K562 (cell line): ENCODE measurements at regions not wholly inside any gene's neighbourhood (a gene's known extent, or its start where the extent isn't known, plus 50 kb on each side); places are given as distances from the start of the nearest gene placed in this dataset.

Experiments used
- ATAC-seq: fragments of 200-7000 bp; cut with Tn5 transposase; 3 replicates; pipeline ENCODE4 v1.9.1; 2020; ENCODE audit warnings: moderate library complexity
- BruUV-seq: library from RNA; stranded (reverse); fragments of 400-500 nt; replicated peaks from 2 replicates; lab custom pipeline; 2021; lab: Mats Ljungman, UMichigan
- CTCF ChIA-PET: fragments of 300-600 bp; formaldehyde crosslinking; extraction: SDS; loops from one replicate; lab custom pipeline; 2021; ENCODE audit warnings: low intra/inter-chr PET ratio; lab: Yijun Ruan, JAX
- POLR2A ChIA-PET: fragments of 300-600, 350-650 bp; sonication (Branson Sonifier 250); formaldehyde crosslinking; extraction: SDS; loops from one replicate; lab custom pipeline; 2021; ENCODE audit warnings: antibody characterized with exemption, inconsistent platforms; lab: Yijun Ruan, JAX
- DNase-seq, 4 experiments: peaks; one replicate each; pipeline versions ENCODE4 v3.0.0 to v3.0.0-alpha.2; 2011 to 2018; ENCODE audit warnings: low spot score in 3 of 4, mixed read lengths in 3 of 4; ENCODE audit errors: extremely low read depth in 1 of 4
- FAIRE-seq: peaks from 2 replicates; lab custom pipeline; 2011; peaks lifted over from hg19 to GRCh38; lab: Jason Lieb, UNC
- H2AFZ ChIP-seq: 2 replicates; pipeline ENCODE4 v1.6.0; 2011; ENCODE audit warnings: low read depth, low read length, control low read depth, inconsistent platforms
- H3K27ac ChIP-seq: fragments of 200-600 bp; 3 replicates; pipeline ENCODE4 v1.8.0; 2011; ENCODE audit warnings: low read depth, mild to moderate bottlenecking, control low read depth, inconsistent platforms, low read length, moderate library complexity, mixed read lengths; ENCODE audit errors: extremely low read depth
- H3K27me3 ChIP-seq, 2 experiments: fragments of 300-600 bp in 1 of 2; 2 replicates in 1 of 2; 3 replicates in 1 of 2; pipeline versions ENCODE4 v1.6.0 to v1.8.0; 2011; ENCODE audit warnings: inconsistent platforms in 2 of 2, low read length in 2 of 2, mild to moderate bottlenecking in 1 of 2, mixed read lengths in 1 of 2, moderate library complexity in 1 of 2; ENCODE audit not compliant: control insufficient read depth in 2 of 2, insufficient read depth in 2 of 2
- H3K36me3 ChIP-seq: fragments of 300-600 bp; 3 replicates; pipeline ENCODE4 v1.8.0; 2011; ENCODE audit warnings: mild to moderate bottlenecking, low read length, inconsistent platforms; ENCODE audit not compliant: control insufficient read depth, insufficient read depth
- H3K4me1 ChIP-seq, 2 experiments: fragments of 200-600 bp in 1 of 2; replicated peaks in 1 of 2; 2 replicates in 1 of 2; 3 replicates in 1 of 2; pipeline versions ENCODE4 v1.5.1 to v1.8.0; 2011; ENCODE audit warnings: inconsistent platforms in 2 of 2, low read length in 2 of 2, mild to moderate bottlenecking in 1 of 2, mixed read lengths in 1 of 2, moderate library complexity in 1 of 2; ENCODE audit not compliant: control insufficient read depth in 2 of 2, insufficient read depth in 2 of 2
- H3K4me2 ChIP-seq: 2 replicates; pipeline ENCODE4 v1.6.1; 2011; ENCODE audit warnings: low read length, control low read depth, inconsistent platforms, mixed read lengths; ENCODE audit not compliant: insufficient read depth
- H3K4me3 ChIP-seq: fragments of 200-600 bp; sonication (generic), shearing (Covaris generic); 2 replicates; pipeline ENCODE4 v1.5.1; 2016; ENCODE audit warnings: control low read depth, inconsistent platforms
- H3K79me2 ChIP-seq: fragments of 200-600 bp; 3 replicates; pipeline ENCODE4 v1.8.0; 2011; ENCODE audit warnings: low read length, inconsistent platforms; ENCODE audit not compliant: control insufficient read depth, insufficient read depth
- H3K9ac ChIP-seq, 2 experiments: 2 replicates each; pipeline versions ENCODE4 v1.6.0 to v1.6.1; 2011; ENCODE audit warnings: low read depth in 2 of 2, low read length in 2 of 2, control low read depth in 1 of 2, inconsistent platforms in 1 of 2, mild to moderate bottlenecking in 1 of 2, mixed read lengths in 1 of 2; ENCODE audit not compliant: insufficient read depth in 1 of 2
- H3K9me1 ChIP-seq: one replicate; pipeline ENCODE4 v1.6.0; 2011; ENCODE audit warnings: inconsistent platforms, mild to moderate bottlenecking, low read length, moderate library complexity; ENCODE audit not compliant: control insufficient read depth, insufficient read depth
- H3K9me3 ChIP-seq: replicated peaks from 2 replicates; pipeline ENCODE4 v1.5.1; 2011; ENCODE audit warnings: low read depth, low read length, inconsistent platforms; ENCODE audit not compliant: control insufficient read depth, insufficient read depth
- H4K20me1 ChIP-seq: replicated peaks from 2 replicates; pipeline ENCODE4 v1.6.1; 2011; ENCODE audit warnings: low read length, inconsistent platforms, mixed read lengths; ENCODE audit not compliant: control insufficient read depth, insufficient read depth
- CEBPB ChIP-seq: fragments of 450-650 bp; IDR thresholded peaks from 2 replicates; pipeline ENCODE4 v1.6.1; 2016; ENCODE audit warnings: missing genetic modification characterization, missing compliant biosample characterization
- FOSL1 ChIP-seq: fragments of 200-800 bp; sonication (Bioruptor generic); conservative IDR thresholded peaks from 2 replicates; pipeline ENCODE4 v1.6.1; 2016; ENCODE audit warnings: missing genetic modification characterization, missing compliant biosample characterization
- NCOA6 ChIP-seq: fragments of 450-650 bp; IDR thresholded peaks from 2 replicates; pipeline ENCODE4 v1.6.1; 2017; ENCODE audit warnings: mild to moderate bottlenecking
- NFIX ChIP-seq: fragments of 250-450 bp; sonication (Bioruptor Pico); IDR thresholded peaks from 2 replicates; pipeline ENCODE4 v1.4.0; 2020; ENCODE audit warnings: low read depth, mild to moderate bottlenecking, moderate library complexity
- PRMT5 ChIP-seq: sonication (generic); formaldehyde crosslinking; IDR thresholded peaks from 2 replicates; pipeline ENCODE4 v1.5.0; 2020; ENCODE audit warnings: missing genetic modification reagents
- ZNF146 ChIP-seq: IDR thresholded peaks from one replicate; pipeline ENCODE4 v1.6.1; 2018; ENCODE audit warnings: missing compliant biosample characterization; ENCODE audit not compliant: unreplicated experiment
- ZNF224 ChIP-seq: sonication (generic); formaldehyde crosslinking; IDR thresholded peaks from 2 replicates; pipeline ENCODE4 v1.8.0; 2022; ENCODE audit warnings: mild to moderate bottlenecking, missing genetic modification reagents
- ZNF274 ChIP-seq: IDR thresholded peaks from 2 replicates; pipeline ENCODE4 v1.6.1; 2011; ENCODE audit warnings: low read depth, mild to moderate bottlenecking, low read length, moderate library complexity, borderline replicate concordance
- ZNF384 ChIP-seq: IDR thresholded peaks from 2 replicates; pipeline ENCODE4 v1.6.1; 2012; ENCODE audit warnings: low read depth, low read length, improper control_type of control experiment
- ZNF589 ChIP-seq: fragments of 200-800 bp; sonication (Bioruptor generic); IDR thresholded peaks from 2 replicates; pipeline ENCODE4 v1.6.1; 2016; ENCODE audit warnings: low read depth, missing genetic modification characterization, missing compliant biosample characterization
- ZNF79 ChIP-seq: fragments of 250-450 bp; sonication (Bioruptor Pico); IDR thresholded peaks from 2 replicates; pipeline ENCODE4 v1.4.0; 2020; ENCODE audit warnings: low read depth, mild to moderate bottlenecking, moderate library complexity
- WGBS: fragments of 100-300 bp; shearing (Covaris generic); methylation state at CpG from one replicate; pipeline ENCODE4 v1.1.6; 2016; ENCODE audit warnings: low coverage, mixed read lengths; ENCODE audit not compliant: insufficient coverage; ENCODE audit errors: missing lambda C conversion rate; 5-methylcytosine and 5-hydroxymethylcytosine counted together
- in situ Hi-C: fragments of 300-500 bp; cut with MboI; formaldehyde crosslinking; loops from 4 replicates; pipeline ENCODE4 v1.15.0; 2018; ENCODE audit warnings: inconsistent platforms, mixed read lengths
- intact Hi-C: fragments of 100-400 bp; cut with micrococcal nuclease; formaldehyde crosslinking; loops from 2 replicates; pipeline ENCODE4 v1.14.2; 2022
- TF ChIP-seq, protein P1 (sequence below): fragments of 200-800 bp; sonication (Bioruptor generic); IDR thresholded peaks from 2 replicates; pipeline ENCODE4 v1.6.1; 2016; ENCODE audit warnings: missing genetic modification characterization, missing compliant biosample characterization
- TF ChIP-seq, protein P2 (sequence below): fragments of 450-650 bp; formaldehyde crosslinking; IDR thresholded peaks from 2 replicates; pipeline ENCODE4 v1.4.0; 2022; ENCODE audit warnings: mild to moderate bottlenecking, moderate library complexity

DNA sequence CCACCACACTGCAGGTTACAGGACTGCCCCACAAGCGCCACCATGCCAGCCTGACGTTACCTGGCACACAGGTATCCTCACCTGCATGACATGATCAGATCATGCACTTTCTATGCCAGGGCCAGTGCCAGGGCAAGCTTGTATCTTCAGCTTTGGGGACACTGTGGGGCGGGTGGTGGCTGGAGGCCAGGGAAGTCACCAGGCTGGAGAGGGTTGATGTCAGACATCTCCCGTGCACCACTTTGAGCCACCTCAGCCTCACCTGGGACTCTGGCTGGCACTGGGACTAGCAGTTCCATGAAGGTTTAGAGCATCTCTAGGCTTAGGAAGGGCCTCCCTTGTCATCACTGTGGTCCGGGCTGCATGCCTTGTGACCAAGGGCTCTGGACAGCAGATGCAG is 97.2 kb downstream of the WTIP start:
- no peaks in the 10 kb centered on the region for H3K36me3 ChIP-seq
- FAIRE-seq (no peak), ATAC-seq (no peak), DNase-seq (no peak)
- POLR2A ChIA-PET: no interaction called here
- CTCF ChIA-PET: no interaction called here
- H3K9ac ChIP-seq: no peak overlapping the region
- BruUV-seq: no TSS peak
- TF ChIP-seq ZNF79: no peak
- TF ChIP-seq, protein P1, sequence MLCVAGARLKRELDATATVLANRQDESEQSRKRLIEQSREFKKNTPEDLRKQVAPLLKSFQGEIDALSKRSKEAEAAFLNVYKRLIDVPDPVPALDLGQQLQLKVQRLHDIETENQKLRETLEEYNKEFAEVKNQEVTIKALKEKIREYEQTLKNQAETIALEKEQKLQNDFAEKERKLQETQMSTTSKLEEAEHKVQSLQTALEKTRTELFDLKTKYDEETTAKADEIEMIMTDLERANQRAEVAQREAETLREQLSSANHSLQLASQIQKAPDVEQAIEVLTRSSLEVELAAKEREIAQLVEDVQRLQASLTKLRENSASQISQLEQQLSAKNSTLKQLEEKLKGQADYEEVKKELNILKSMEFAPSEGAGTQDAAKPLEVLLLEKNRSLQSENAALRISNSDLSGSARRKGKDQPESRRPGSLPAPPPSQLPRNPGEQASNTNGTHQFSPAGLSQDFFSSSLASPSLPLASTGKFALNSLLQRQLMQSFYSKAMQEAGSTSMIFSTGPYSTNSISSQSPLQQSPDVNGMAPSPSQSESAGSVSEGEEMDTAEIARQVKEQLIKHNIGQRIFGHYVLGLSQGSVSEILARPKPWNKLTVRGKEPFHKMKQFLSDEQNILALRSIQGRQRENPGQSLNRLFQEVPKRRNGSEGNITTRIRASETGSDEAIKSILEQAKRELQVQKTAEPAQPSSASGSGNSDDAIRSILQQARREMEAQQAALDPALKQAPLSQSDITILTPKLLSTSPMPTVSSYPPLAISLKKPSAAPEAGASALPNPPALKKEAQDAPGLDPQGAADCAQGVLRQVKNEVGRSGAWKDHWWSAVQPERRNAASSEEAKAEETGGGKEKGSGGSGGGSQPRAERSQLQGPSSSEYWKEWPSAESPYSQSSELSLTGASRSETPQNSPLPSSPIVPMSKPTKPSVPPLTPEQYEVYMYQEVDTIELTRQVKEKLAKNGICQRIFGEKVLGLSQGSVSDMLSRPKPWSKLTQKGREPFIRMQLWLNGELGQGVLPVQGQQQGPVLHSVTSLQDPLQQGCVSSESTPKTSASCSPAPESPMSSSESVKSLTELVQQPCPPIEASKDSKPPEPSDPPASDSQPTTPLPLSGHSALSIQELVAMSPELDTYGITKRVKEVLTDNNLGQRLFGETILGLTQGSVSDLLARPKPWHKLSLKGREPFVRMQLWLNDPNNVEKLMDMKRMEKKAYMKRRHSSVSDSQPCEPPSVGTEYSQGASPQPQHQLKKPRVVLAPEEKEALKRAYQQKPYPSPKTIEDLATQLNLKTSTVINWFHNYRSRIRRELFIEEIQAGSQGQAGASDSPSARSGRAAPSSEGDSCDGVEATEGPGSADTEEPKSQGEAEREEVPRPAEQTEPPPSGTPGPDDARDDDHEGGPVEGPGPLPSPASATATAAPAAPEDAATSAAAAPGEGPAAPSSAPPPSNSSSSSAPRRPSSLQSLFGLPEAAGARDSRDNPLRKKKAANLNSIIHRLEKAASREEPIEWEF (CRISPR knock-in tag): no peak
- no peak for TF ChIP-seq PRMT5
- TF ChIP-seq ZNF274: no peak
- no peak for TF ChIP-seq ZNF224
- TF ChIP-seq ZNF589 (CRISPR knock-in tag): no peak
- no peak for TF ChIP-seq CEBPB (tag)
- TF ChIP-seq, protein P2, sequence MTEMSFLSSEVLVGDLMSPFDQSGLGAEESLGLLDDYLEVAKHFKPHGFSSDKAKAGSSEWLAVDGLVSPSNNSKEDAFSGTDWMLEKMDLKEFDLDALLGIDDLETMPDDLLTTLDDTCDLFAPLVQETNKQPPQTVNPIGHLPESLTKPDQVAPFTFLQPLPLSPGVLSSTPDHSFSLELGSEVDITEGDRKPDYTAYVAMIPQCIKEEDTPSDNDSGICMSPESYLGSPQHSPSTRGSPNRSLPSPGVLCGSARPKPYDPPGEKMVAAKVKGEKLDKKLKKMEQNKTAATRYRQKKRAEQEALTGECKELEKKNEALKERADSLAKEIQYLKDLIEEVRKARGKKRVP (CRISPR knock-in tag): no peak
- no peak for TF ChIP-seq ZNF384
- TF ChIP-seq NFIX (CRISPR knock-in tag): no peak
- TF ChIP-seq FOSL1: no peak
- TF ChIP-seq ZNF146 (CRISPR knock-in tag): no peak
- no peak for TF ChIP-seq NCOA6
- no peak overlapping the region for H3K27ac ChIP-seq
- no peak overlapping the region for H3K4me2 ChIP-seq
- intact Hi-C loops (no loop called here), in situ Hi-C loops (no loop called here)
- WGBS: 3% methylated on average over 5 of the region's 5 CpGs
- H3K4me1 ChIP-seq: peaks cover 0 to 16% of the 10 kb centered on the region in 2 experiments; a peak in 2 of 5 replicates
- H3K9me1 ChIP-seq: no peaks in the 10 kb centered on the region
- no peaks in the 10 kb centered on the region for H3K9me3 ChIP-seq
- no peak overlapping the region for H3K4me3 ChIP-seq
- no peaks in the 10 kb centered on the region for H3K79me2 ChIP-seq
- no peaks in the 10 kb centered on the region for H4K20me1 ChIP-seq
- H2AFZ ChIP-seq: no peak overlapping the region
- peaks cover 0 to 6% of the 10 kb centered on the region in 2 experiments; a peak in 2 of 5 replicates for H3K27me3 ChIP-seq
